ENCODE measurements at regions not wholly inside any gene's neighbourhood (a gene's known extent, or its start where the extent isn't known, plus 50 kb on each side); places are given as distances from the start of the nearest gene placed in this dataset.

- TF ChIP-seq JUND (IDR thresholded peaks at IDR 0.05; ENCODE audit: low read depth, low read length) (no peak), FOXK2 (IDR thresholded peaks at IDR 0.05) (no peak), POLR2AphosphoS5 (IDR thresholded peaks at IDR 0.05; ENCODE audit: low read length) (no peak), ETV6 (conservative IDR thresholded peaks at IDR 0.05 in 1 of 2, IDR thresholded peaks at IDR 0.05 in 1 of 2; ENCODE audit: borderline replicate concordance in 1 of 2, low read depth in 1 of 2) (no peak), CTCF (IDR thresholded peaks at IDR 0.05 in 2 of 3, conservative IDR thresholded peaks at IDR 0.05 in 1 of 3; ENCODE audit: control insufficient read depth in 2 of 3, extremely low read depth in 1 of 3, insufficient read depth in 1 of 3, low read depth in 3 of 3, low read length in 3 of 3) (no peak), TARDBP (IDR thresholded peaks at IDR 0.05; ENCODE audit: borderline replicate concordance) (no peak), BCLAF1 (IDR thresholded peaks at IDR 0.05) (no peak), RELA (IDR thresholded peaks at IDR 0.05; ENCODE audit: borderline replicate concordance, partially characterized antibody) (no peak)
Measured at GRCh38 chr3:1007866-1008265, 85.0 kb upstream of the CNTN6 start.

All from GM12878 (cell line).